ENCODE measurements at regions not wholly inside any gene's neighbourhood (a gene's known extent, or its start where the extent isn't known, plus 50 kb on each side); places are given as distances from the start of the nearest gene placed in this dataset.
A peak's percentile ranks its signal among the peaks of the same experiment; 100 is the strongest.
"Not testable (repeated sequence)": the region's sequence is repeated elsewhere in the genome, so short reads cannot be mapped to it uniquely, and the experiment has no call there.

DNA sequence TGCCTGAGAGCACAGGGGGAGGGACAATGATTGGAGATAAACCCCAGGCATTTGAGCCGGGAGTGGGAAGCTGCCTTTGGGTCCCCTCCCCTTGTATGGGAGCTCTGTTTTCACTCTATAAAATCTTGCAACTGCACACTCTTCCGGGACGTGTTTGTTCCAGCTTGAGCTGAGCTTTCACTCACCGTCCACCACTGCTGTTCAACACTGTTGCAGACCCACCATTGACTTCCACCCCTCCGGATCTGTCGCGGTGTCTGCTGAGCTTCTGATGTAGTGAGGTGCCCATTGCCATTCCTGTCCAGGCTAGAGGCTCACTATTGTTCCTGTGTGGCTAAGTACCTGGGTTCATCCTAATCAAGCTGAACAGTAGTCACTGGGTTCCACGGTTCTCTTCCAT is 231.6 kb upstream of the CWC22 start:
- DNase-seq (ENCODE audit: low read depth): no peak
- TF ChIP-seq, protein P1, sequence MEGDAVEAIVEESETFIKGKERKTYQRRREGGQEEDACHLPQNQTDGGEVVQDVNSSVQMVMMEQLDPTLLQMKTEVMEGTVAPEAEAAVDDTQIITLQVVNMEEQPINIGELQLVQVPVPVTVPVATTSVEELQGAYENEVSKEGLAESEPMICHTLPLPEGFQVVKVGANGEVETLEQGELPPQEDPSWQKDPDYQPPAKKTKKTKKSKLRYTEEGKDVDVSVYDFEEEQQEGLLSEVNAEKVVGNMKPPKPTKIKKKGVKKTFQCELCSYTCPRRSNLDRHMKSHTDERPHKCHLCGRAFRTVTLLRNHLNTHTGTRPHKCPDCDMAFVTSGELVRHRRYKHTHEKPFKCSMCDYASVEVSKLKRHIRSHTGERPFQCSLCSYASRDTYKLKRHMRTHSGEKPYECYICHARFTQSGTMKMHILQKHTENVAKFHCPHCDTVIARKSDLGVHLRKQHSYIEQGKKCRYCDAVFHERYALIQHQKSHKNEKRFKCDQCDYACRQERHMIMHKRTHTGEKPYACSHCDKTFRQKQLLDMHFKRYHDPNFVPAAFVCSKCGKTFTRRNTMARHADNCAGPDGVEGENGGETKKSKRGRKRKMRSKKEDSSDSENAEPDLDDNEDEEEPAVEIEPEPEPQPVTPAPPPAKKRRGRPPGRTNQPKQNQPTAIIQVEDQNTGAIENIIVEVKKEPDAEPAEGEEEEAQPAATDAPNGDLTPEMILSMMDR (IDR thresholded peaks at IDR 0.05; ENCODE audit: control insufficient read depth, insufficient read depth, low read depth, low read length, missing control alignments): no peak
- H3K4me3 ChIP-seq (ENCODE audit: control insufficient read depth, low read depth, low read length): no peak overlapping the region

DNA sequence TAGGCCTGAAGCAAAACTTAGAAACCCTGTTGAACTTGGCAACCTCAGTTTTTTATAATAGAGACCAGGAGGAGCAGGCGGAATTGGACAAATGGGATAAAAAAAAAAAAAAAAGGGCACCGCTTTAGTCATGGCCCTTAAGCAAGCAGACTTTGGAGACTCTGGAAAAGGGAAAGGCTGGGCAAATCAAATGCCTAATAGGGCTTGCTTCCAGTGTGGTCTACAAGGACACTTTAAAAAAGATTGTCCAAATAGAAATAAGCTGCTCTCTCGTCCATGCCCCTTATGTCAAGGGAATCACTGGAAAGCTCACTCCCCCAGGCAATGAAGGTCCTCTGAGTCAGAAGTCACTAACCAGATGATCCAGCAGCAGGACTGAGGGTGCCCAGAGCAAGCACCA is 229.0 kb upstream of the CWC22 start:
- not testable (repeated sequence) for DNase-seq (ENCODE audit: low read depth); H3K4me3 ChIP-seq (ENCODE audit: control insufficient read depth, low read depth, low read length)

DNA sequence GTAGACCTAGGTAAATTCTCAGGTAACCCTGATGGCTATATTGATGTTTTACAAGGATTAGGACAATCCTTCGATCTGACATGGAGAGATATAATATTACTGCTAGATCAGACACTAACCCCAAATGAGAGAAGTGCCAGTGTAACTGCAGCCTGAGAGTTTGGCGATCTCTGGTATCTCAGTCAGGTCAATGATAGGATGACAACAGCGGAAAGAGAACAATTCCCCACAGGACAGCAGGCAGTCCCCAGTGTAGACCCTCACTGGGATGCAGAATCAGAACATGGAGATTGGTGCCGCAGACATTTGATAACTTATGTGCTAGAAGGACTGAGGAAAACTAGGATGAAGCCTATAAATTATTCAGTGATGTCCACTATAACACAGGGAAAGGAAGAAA is 228.4 kb upstream of the CWC22 start:
- DNase-seq (ENCODE audit: low read depth); H3K4me3 ChIP-seq (ENCODE audit: control insufficient read depth, low read depth, low read length): not testable (repeated sequence)

DNA sequence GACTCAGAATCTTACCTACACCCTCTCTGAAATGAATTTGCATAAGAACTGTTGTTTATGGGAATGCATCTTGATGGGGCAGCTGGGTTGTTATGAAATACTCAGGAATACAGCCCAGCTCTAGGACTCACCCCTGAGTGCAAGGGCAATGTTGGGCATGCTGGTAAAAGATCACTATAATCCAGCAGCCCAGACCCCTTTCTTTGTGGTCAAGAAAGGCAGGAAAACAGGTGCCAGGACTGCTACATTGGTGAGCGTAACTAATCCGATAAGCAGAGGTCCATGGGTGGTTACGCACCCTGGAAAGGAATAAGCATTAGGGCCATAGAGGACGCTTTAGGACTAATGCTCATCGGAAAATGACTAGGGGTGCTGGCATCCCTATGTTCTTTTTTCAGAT is 227.9 kb upstream of the CWC22 start:
- H3K4me3 ChIP-seq (ENCODE audit: control insufficient read depth, low read depth, low read length); DNase-seq (ENCODE audit: low read depth): not testable (repeated sequence)

DNA sequence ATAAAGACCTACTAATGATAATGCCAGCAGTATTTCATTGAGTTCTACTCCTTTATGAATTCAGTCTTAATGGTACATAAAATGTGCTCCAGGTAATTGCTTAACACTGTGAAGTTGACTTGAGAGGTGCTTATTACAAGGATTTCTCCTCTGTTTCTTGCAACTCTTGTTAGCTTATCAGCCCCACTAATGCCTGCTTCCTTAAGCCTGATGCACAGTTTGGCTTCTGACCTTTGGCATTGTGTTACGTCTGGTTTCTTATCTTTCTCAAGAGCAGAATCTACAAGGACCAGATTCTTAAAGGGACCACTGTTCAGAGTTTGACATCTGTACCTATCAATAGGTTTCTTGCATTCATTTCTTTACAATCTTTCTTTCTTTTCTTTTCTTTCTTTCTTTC is 223.9 kb upstream of the CWC22 start:
- DNase-seq (ENCODE audit: low read depth): no peak
- TF ChIP-seq, protein P1 (IDR thresholded peaks at IDR 0.05; ENCODE audit: control insufficient read depth, insufficient read depth, low read depth, low read length, missing control alignments): no peak
- no peak overlapping the region for H3K4me3 ChIP-seq (ENCODE audit: control insufficient read depth, low read depth, low read length)

DNA sequence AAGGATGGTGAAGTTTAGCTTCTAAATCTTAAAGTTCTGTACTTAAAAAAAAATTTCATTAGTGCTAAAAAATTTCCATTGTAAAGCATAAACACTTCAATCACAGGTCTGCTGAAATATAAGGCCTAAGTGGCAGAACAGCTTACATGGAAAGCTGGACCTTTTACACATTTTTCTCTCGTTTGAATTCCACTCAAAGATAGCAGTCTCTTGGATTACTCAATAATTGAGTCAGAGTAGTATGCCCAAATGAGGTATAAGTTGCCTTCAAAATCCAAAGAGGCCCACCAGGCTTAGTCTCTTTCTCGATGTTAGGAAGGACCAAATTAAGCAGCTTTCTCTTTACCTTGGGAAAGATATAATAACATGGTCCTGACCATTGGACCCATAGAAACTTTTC is 220.4 kb upstream of the CWC22 start:
- TF ChIP-seq, protein P1 (IDR thresholded peaks at IDR 0.05; ENCODE audit: control insufficient read depth, insufficient read depth, low read depth, low read length, missing control alignments): no peak
- DNase-seq (ENCODE audit: low read depth): no peak
- H3K4me3 ChIP-seq (ENCODE audit: control insufficient read depth, low read depth, low read length): no peak overlapping the region

DNA sequence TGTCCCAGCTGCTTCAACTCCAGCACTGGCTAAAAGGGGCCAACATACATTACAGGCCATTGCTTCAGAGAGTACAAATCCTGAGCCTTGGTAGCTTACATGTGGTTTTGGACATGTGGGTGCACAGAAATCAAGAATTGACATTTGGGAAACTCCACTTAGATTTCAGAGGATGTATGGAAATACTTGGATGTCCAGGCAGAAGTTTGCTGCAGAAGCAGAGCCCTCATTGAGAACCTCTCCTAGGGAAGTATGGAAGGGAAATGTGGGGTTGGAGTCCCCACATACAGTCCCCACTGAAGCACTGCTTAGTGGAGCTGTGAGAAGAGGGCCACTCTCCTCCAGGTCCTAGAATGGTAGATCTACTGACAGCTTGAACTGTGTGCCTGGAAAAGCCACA is 218.0 kb upstream of the CWC22 start:
- TF ChIP-seq, protein P1 (IDR thresholded peaks at IDR 0.05; ENCODE audit: control insufficient read depth, insufficient read depth, low read depth, low read length, missing control alignments): no peak
- no peak overlapping the region for H3K4me3 ChIP-seq (ENCODE audit: control insufficient read depth, low read depth, low read length)
- DNase-seq (ENCODE audit: low read depth): no peak

DNA sequence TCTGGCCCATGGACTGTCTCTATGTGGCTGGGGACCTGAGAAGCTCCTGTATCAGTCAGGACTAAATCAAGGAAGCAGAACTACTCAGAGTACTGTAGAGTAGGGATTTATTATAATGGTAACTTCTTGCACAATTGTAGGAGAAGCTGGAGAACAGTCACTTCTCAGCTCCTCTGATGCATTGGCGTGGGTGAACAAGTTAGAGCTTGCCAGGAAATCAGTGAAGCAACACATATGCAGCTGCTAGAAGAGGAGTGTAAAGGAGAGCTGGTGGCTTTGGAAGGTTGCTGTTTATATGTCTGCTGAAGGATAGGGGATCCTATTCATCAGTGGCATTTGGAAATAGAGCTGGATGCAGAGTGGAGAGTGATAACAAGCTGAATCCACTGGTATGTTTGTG is 215.5 kb upstream of the CWC22 start:
- no peak overlapping the region for H3K4me3 ChIP-seq (ENCODE audit: control insufficient read depth, low read depth, low read length)
- DNase-seq (ENCODE audit: low read depth): peak; percentile 91
- TF ChIP-seq, protein P1 (IDR thresholded peaks at IDR 0.05; ENCODE audit: control insufficient read depth, insufficient read depth, low read depth, low read length, missing control alignments): no peak
